Peyer's patch (tissue), 4 donors: ENCODE measurements at regions not wholly inside any gene's neighbourhood (a gene's known extent, or its start where the extent isn't known, plus 50 kb on each side); places are given as distances from the start of the nearest gene placed in this dataset.

Experiments used
- DNase-seq, 3 donors: peaks; one replicate each; pipeline ENCODE4 v3.0.0-alpha.2; 2017 to 2019
- H3K27ac ChIP-seq, 4 donors: fragments of 200-600 bp; sonication (generic); one replicate each; pipeline ENCODE4 v1.5.1; 2016 to 2019
- H3K27me3 ChIP-seq, 2 donors: fragments of 200-600 bp; sonication (generic); one replicate each; pipeline ENCODE4 v1.5.1; 2019
- H3K36me3 ChIP-seq, 3 donors: fragments of 200-600 bp; sonication (generic); one replicate each; pipeline ENCODE4 v1.5.1; 2016 to 2019
- H3K4me1 ChIP-seq, 4 donors: fragments of 200-600 bp; sonication (generic); one replicate each; pipeline ENCODE4 v1.5.1; 2016 to 2019
- H3K4me3 ChIP-seq, 4 donors: fragments of 200-600 bp; sonication (generic); 1 replicate in 3 of 4; 2 replicates in 1 of 4; pipeline ENCODE4 v1.5.1; 2016 to 2019; ENCODE audit warnings: mild to moderate bottlenecking in 1 of 4
- H3K9me3 ChIP-seq, 4 donors: fragments of 200-600 bp; sonication (generic); one replicate each; pipeline ENCODE4 v1.5.1; 2016 to 2019; ENCODE audit warnings: mild to moderate bottlenecking in 1 of 4
- CTCF ChIP-seq, 6 experiments: fragments of 450-650 bp in 4 of 6; fragments of 200-600 bp in 2 of 6; sonication (generic) in 1 of 6; IDR thresholded peaks; one replicate each; pipeline ENCODE4 v1.5.1; 2017 to 2019; ENCODE audit warnings: antibody characterized with exemption in 6 of 6, mild to moderate bottlenecking in 3 of 6, moderate library complexity in 1 of 6
- POLR2A ChIP-seq, 2 donors: fragments of 450-650 bp; IDR thresholded peaks; one replicate each; pipeline ENCODE4 v1.5.1; 2017; ENCODE audit warnings: antibody characterized with exemption in 2 of 2, mild to moderate bottlenecking in 2 of 2, moderate library complexity in 2 of 2

- Histone ChIP-seq H3K27me3 (no peaks in the 10 kb centered on the region), H3K27ac (no peak overlapping the region), H3K4me1 (no peaks in the 10 kb centered on the region), H3K36me3 (no peaks in the 10 kb centered on the region), H3K4me3 (no peak overlapping the region), H3K9me3 (no peaks in the 10 kb centered on the region)
- no peak for TF ChIP-seq POLR2A (IDR thresholded peaks at IDR 0.05)
- no peak for TF ChIP-seq CTCF (IDR thresholded peaks at IDR 0.05)
- no peak for DNase-seq
These were observed 392.5 kb upstream of the PTBP2 start for GRCh38 chr1:96329121-96329520.

GRCh38 chr1:96331596-96331995 lies 390.0 kb upstream of the PTBP2 start:
- H3K36me3 ChIP-seq, result no peaks in the 10 kb centered on the region
- no peak for DNase-seq

GRCh38 chr1:96333522-96334235 lies 387.9 kb upstream of the PTBP2 start:
- Histone ChIP-seq H3K4me1 (no peaks in the 10 kb centered on the region), H3K27ac (no peak overlapping the region), H3K27me3 (no peaks in the 10 kb centered on the region), H3K36me3 (no peaks in the 10 kb centered on the region), H3K9me3 (no peaks in the 10 kb centered on the region), H3K4me3 (no peak overlapping the region)
- no peak for DNase-seq
- TF ChIP-seq CTCF (IDR thresholded peaks at IDR 0.05) (no peak), POLR2A (IDR thresholded peaks at IDR 0.05) (no peak)

More at GRCh38 chr1:96331596-96331995, 390.0 kb upstream of the PTBP2 start:
- no peaks in the 10 kb centered on the region for H3K4me1 ChIP-seq
- no peak overlapping the region for H3K4me3 ChIP-seq
- no peak for TF ChIP-seq POLR2A (IDR thresholded peaks at IDR 0.05)
- no peak for TF ChIP-seq CTCF (IDR thresholded peaks at IDR 0.05)
- H3K27me3 ChIP-seq, result no peaks in the 10 kb centered on the region
- H3K27ac ChIP-seq, result no peak overlapping the region
- no peaks in the 10 kb centered on the region for H3K9me3 ChIP-seq

GRCh38 chr1:96334236-96334557 lies 387.4 kb upstream of the PTBP2 start:
- TF ChIP-seq POLR2A (IDR thresholded peaks at IDR 0.05), result no peak
- no peak for TF ChIP-seq CTCF (IDR thresholded peaks at IDR 0.05)
- no peaks in the 10 kb centered on the region for H3K36me3 ChIP-seq
- no peak overlapping the region for H3K27ac ChIP-seq
- H3K4me3 ChIP-seq, result no peak overlapping the region
- no peaks in the 10 kb centered on the region for H3K9me3 ChIP-seq
- no peaks in the 10 kb centered on the region for H3K4me1 ChIP-seq
- DNase-seq, result no peak
- H3K27me3 ChIP-seq, result no peaks in the 10 kb centered on the region

- DNase-seq, result no peak
- H3K4me1 ChIP-seq, result no peaks in the 10 kb centered on the region
- no peaks in the 10 kb centered on the region for H3K36me3 ChIP-seq
- H3K27ac ChIP-seq, result no peak overlapping the region
- TF ChIP-seq CTCF (IDR thresholded peaks at IDR 0.05), result no peak
- H3K4me3 ChIP-seq, result no peak overlapping the region
- H3K9me3 ChIP-seq, result no peaks in the 10 kb centered on the region
- H3K27me3 ChIP-seq, result no peaks in the 10 kb centered on the region
These were observed 383.0 kb upstream of the PTBP2 start for GRCh38 chr1:96338622-96339021.

GRCh38 chr1:96340686-96341085 lies 380.9 kb upstream of the PTBP2 start:
- H3K4me3 ChIP-seq, result no peak overlapping the region
- H3K4me1 ChIP-seq, result no peaks in the 10 kb centered on the region
- H3K36me3 ChIP-seq, result no peaks in the 10 kb centered on the region
- DNase-seq, result no peak
- H3K9me3 ChIP-seq, result no peaks in the 10 kb centered on the region
- TF ChIP-seq CTCF (IDR thresholded peaks at IDR 0.05) (no peak), POLR2A (IDR thresholded peaks at IDR 0.05) (no peak)
- H3K27ac ChIP-seq, result no peak overlapping the region
- no peaks in the 10 kb centered on the region for H3K27me3 ChIP-seq
